Stomach smooth muscle (tissue), 2 donors: ENCODE measurements at regions not wholly inside any gene's neighbourhood (a gene's known extent, or its start where the extent isn't known, plus 50 kb on each side); places are given as distances from the start of the nearest gene placed in this dataset.
"Not testable (repeated sequence)": the region's sequence is repeated elsewhere in the genome, so short reads cannot be mapped to it uniquely, and the experiment has no call there.

ENCODE experiments used
- H3K27ac ChIP-seq: one replicate; pipeline ENCODE4 v1.7.0; 2013; ENCODE audit warnings: mild to moderate bottlenecking, low read length, inconsistent platforms
- H3K27me3 ChIP-seq, 2 donors: one replicate each; pipeline ENCODE4 v1.7.0; 2013; ENCODE audit warnings: low read length in 2 of 2; ENCODE audit not compliant: insufficient read depth in 2 of 2, control insufficient read depth in 1 of 2
- H3K36me3 ChIP-seq, 2 donors: one replicate each; pipeline ENCODE4 v1.7.0; 2013; ENCODE audit warnings: low read length in 2 of 2; ENCODE audit not compliant: control insufficient read depth in 2 of 2, insufficient read depth in 2 of 2
- H3K4me1 ChIP-seq: one replicate; pipeline ENCODE4 v1.7.0; 2013; ENCODE audit warnings: low read length; ENCODE audit not compliant: control insufficient read depth, insufficient read depth
- H3K4me3 ChIP-seq, 2 donors: one replicate each; pipeline ENCODE4 v1.7.0; 2013; ENCODE audit warnings: low read length in 2 of 2
- H3K9ac ChIP-seq, 2 donors: one replicate each; pipeline ENCODE4 v1.7.0; 2013; ENCODE audit warnings: low read length in 2 of 2, mild to moderate bottlenecking in 1 of 2
- H3K9me3 ChIP-seq, 2 donors: one replicate each; pipeline ENCODE4 v1.7.0; 2013; ENCODE audit warnings: low read length in 2 of 2; ENCODE audit not compliant: control insufficient read depth in 2 of 2
- donor health status: healthy.
- donor health status: Pancreatic carcinoma.

GRCh38 chr13:68923995-68924394 lies 1183.6 kb upstream of the ATXN8OS start:
- no peak overlapping the region for H3K4me3 ChIP-seq
- no peaks in the 10 kb centered on the region for H3K27me3 ChIP-seq
- no peak overlapping the region for H3K9ac ChIP-seq
- no peak overlapping the region for H3K27ac ChIP-seq
- no peaks in the 10 kb centered on the region for H3K36me3 ChIP-seq
- H3K4me1 ChIP-seq = no peaks in the 10 kb centered on the region
- no peaks in the 10 kb centered on the region for H3K9me3 ChIP-seq

- Histone ChIP-seq H3K36me3 (no peaks in the 10 kb centered on the region), H3K4me3 (no peak overlapping the region), H3K4me1 (no peaks in the 10 kb centered on the region), H3K9ac (no peak overlapping the region), H3K9me3 (peaks cover 0 to 3% of the 10 kb centered on the region in 2 donors), H3K27ac (no peak overlapping the region), H3K27me3 (no peaks in the 10 kb centered on the region)
These were observed 1198.7 kb upstream of the ATXN8OS start for GRCh38 chr13:68908879-68909278.

DNA sequence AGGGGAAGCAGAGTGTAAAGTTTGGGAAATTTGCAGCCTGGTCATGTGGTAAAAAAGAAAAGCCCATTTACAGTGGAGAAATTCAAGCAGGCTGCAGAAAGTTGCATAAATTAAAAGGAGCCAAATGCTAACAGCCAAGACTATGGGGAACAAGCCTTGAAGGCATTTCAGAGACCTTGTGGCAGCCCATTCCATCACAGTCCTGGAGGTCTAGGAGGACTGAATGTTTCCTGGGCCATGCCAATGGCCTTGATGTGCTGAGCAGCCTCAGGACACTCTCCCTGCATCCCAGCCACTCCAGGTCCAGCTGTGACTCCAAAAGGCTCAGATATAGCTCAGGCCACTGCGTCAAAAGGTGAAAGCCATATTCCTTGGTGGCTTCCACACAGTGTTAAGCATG lies 1202.4 kb upstream of the ATXN8OS start:
- Histone ChIP-seq H3K4me3 (no peak overlapping the region), H3K9ac (no peak overlapping the region)

GRCh38 chr13:68897331-68897928 lies 1210.2 kb upstream of the ATXN8OS start:
- H3K27me3 ChIP-seq = no peaks in the 10 kb centered on the region
- H3K4me1 ChIP-seq = no peaks in the 10 kb centered on the region
- H3K4me3 ChIP-seq = no peak overlapping the region
- H3K9ac ChIP-seq = no peak overlapping the region
- H3K27ac ChIP-seq = no peak overlapping the region
- no peaks in the 10 kb centered on the region for H3K36me3 ChIP-seq
- no peaks in the 10 kb centered on the region for H3K9me3 ChIP-seq

More for the DNA sequence above, 1202.4 kb upstream of the ATXN8OS start:
- Histone ChIP-seq H3K27me3 (no peaks in the 10 kb centered on the region), H3K4me1 (no peaks in the 10 kb centered on the region), H3K9me3 (peaks cover 0 to 3% of the 10 kb centered on the region in 2 donors), H3K27ac (no peak overlapping the region), H3K36me3 (no peaks in the 10 kb centered on the region)

DNA sequence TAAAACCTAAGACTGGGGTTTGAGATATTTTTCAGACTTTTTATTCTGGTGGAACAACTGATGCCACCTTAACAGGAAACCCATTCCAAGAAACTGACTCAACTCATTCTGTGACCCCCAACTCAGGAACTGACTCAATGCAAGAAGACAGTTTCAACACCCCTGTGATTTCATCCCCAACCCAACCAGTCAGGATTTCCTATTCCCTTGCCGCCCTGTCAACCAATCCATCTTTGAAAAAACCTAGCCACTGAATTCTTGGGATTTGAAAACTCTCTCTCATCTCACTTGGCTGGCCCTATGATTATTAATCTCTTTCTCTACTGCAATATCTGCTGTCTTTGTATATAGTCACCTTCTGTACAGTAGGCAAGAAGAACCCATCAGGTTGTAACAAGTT lies 1211.9 kb upstream of the ATXN8OS start:
- no peaks in the 10 kb centered on the region for H3K9me3 ChIP-seq
- H3K4me1 ChIP-seq = no peaks in the 10 kb centered on the region
- H3K27ac ChIP-seq = no peak overlapping the region
- no peak overlapping the region for H3K9ac ChIP-seq
- H3K4me3 ChIP-seq = no peak overlapping the region
- no peaks in the 10 kb centered on the region for H3K36me3 ChIP-seq
- H3K27me3 ChIP-seq = no peaks in the 10 kb centered on the region

GRCh38 chr13:68893721-68894120 lies 1213.9 kb upstream of the ATXN8OS start:
- not testable (repeated sequence) for H3K4me3 ChIP-seq, H3K36me3 ChIP-seq, H3K9ac ChIP-seq, H3K27ac ChIP-seq, H3K4me1 ChIP-seq, H3K27me3 ChIP-seq, H3K9me3 ChIP-seq

DNA sequence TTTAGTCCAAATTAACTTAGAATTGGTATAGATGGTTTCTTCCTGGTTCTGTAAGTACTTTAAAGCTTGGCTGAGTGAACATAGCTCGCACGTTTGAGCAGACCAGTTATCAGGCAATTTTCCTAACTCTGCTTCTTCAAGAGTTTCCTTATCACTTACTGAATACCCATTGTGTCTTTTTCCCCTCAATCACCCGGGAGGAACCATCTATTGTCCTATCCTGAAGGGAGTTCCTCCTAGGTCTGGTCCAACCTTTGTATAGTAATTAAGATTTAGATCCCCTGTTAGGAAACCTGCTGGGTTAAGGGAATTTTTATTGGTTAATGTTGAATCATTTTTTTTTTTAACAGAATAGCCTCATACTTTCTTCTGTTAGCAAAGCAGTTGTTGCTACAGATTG lies 1215.0 kb upstream of the ATXN8OS start:
- H3K27me3 ChIP-seq, H3K4me3 ChIP-seq, H3K9ac ChIP-seq, H3K4me1 ChIP-seq, H3K27ac ChIP-seq, H3K36me3 ChIP-seq, H3K9me3 ChIP-seq: not testable (repeated sequence)

DNA sequence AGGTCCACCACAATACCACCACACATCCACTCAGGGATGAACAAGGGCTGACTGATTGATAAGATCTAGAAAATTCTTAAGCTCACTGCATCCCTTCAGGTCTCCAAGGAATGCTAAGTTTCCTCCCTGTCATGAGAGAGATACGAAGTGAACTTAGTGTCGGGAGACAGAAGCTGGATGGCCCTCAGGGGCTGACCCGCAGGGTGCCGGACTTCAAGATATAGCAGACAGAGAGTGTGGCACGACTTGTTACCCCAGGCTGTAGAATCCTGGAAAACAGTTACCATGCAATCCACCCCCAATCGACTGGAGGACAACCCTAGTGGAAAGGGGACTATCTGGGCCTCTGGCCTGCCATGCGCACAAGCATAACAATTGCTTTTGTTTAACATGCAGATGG lies 1217.5 kb upstream of the ATXN8OS start:
- H3K4me1 ChIP-seq, H3K9ac ChIP-seq, H3K27ac ChIP-seq, H3K4me3 ChIP-seq, H3K9me3 ChIP-seq, H3K27me3 ChIP-seq, H3K36me3 ChIP-seq: not testable (repeated sequence)

DNA sequence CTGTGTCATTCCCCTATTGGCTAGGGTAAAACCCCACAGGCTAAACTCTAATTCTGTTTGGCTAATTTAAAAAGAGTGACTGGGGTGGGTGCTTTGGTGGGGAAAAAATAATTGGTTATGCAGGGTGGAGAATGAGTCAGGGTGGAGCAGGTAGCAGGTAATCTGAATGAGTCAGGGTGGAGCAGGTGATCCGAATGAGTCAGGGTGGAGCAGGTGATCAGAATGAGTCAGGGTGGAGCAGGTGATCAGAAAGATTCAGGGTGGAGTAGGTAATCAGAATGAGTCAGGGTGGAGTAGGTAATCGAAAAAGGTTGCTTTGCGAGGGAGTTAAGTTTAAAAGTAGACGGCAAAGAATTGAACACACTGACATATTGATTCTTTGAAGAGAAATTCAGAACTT lies 1218.8 kb upstream of the ATXN8OS start:
- Histone ChIP-seq H3K27me3 (no peaks in the 10 kb centered on the region), H3K9ac (no peak overlapping the region), H3K4me3 (no peak overlapping the region), H3K36me3 (no peaks in the 10 kb centered on the region), H3K4me1 (no peaks in the 10 kb centered on the region), H3K27ac (no peak overlapping the region), H3K9me3 (no peaks in the 10 kb centered on the region)

DNA sequence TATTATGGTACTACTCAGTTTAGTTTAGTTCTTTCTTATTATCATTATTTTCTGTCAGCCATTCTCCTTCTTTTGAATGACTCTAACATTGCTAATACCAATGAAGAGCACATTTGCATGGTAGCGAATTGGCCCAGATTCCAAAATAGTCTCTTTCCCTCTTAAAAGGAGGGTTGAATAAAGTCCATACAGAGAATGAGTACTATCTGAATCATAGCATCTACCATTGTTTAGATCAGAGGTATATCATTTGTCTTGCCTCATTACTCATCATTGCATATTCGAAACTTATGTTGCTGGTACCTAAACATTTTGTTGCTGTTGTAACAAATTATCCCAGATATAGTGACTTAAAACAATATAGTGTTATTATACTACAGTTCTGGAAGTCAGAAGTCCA lies 1235.3 kb upstream of the ATXN8OS start:
- Histone ChIP-seq H3K4me1 (no peaks in the 10 kb centered on the region), H3K27ac (no peak overlapping the region), H3K4me3 (no peak overlapping the region), H3K9ac (no peak overlapping the region), H3K27me3 (no peaks in the 10 kb centered on the region), H3K36me3 (no peaks in the 10 kb centered on the region), H3K9me3 (peaks cover 0 to under 1% of the 10 kb centered on the region in 2 donors)

GRCh38 chr13:68851026-68851425 lies 1256.6 kb upstream of the ATXN8OS start:
- Histone ChIP-seq H3K27me3 (no peaks in the 10 kb centered on the region), H3K36me3 (no peaks in the 10 kb centered on the region), H3K4me3 (no peak overlapping the region), H3K27ac (no peak overlapping the region), H3K4me1 (no peaks in the 10 kb centered on the region), H3K9ac (no peak overlapping the region), H3K9me3 (no peaks in the 10 kb centered on the region)
